ENCODE measurements at regions not wholly inside any gene's neighbourhood (a gene's known extent, or its start where the extent isn't known, plus 50 kb on each side); places are given as distances from the start of the nearest gene placed in this dataset.

DNA sequence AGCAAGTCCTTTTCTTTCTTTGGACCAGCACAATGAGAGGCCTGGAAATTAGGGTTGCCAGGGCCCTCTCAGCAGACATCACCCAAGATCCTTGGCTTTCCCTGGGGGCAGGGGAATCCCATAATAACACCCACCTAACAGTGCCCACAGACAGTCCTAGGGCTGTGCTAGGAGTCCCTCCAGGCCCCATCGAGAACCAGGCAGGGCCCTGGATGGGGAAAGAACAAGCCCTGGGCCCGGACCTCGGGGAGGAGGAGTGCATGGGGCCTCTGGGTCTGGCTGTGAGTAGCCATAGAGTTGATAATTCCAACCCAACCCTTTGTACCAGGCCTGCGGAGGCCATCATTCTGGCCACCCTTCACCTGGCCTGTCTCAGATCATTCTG, 201.2 kb upstream of the ZMIZ1 start:
- TF ChIP-seq, protein P1, sequence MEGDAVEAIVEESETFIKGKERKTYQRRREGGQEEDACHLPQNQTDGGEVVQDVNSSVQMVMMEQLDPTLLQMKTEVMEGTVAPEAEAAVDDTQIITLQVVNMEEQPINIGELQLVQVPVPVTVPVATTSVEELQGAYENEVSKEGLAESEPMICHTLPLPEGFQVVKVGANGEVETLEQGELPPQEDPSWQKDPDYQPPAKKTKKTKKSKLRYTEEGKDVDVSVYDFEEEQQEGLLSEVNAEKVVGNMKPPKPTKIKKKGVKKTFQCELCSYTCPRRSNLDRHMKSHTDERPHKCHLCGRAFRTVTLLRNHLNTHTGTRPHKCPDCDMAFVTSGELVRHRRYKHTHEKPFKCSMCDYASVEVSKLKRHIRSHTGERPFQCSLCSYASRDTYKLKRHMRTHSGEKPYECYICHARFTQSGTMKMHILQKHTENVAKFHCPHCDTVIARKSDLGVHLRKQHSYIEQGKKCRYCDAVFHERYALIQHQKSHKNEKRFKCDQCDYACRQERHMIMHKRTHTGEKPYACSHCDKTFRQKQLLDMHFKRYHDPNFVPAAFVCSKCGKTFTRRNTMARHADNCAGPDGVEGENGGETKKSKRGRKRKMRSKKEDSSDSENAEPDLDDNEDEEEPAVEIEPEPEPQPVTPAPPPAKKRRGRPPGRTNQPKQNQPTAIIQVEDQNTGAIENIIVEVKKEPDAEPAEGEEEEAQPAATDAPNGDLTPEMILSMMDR (conservative IDR thresholded peaks at IDR 0.05; ENCODE audit: low read length): no peak
- TF ChIP-seq EZH2phosphoT487 (IDR thresholded peaks at IDR 0.05; ENCODE audit: borderline replicate concordance, low read depth, low read length): no peak

All from OCI-LY7 (cell line).